PC-9 (cell line): ENCODE measurements at regions not wholly inside any gene's neighbourhood (a gene's known extent, or its start where the extent isn't known, plus 50 kb on each side); places are given as distances from the start of the nearest gene placed in this dataset.

Source experiments
- CTCF ChIP-seq: fragments of 200-600 bp; sonication (generic); conservative IDR thresholded peaks from 2 replicates; pipeline ENCODE4 v1.6.1; 2017; ENCODE audit warnings: mixed run types, antibody characterized with exemption, mild to moderate bottlenecking, moderate library complexity
- EZH2 ChIP-seq: fragments of 200-600 bp; sonication (generic); IDR thresholded peaks from 2 replicates; pipeline ENCODE4 v1.8.0; 2017; ENCODE audit warnings: antibody characterized with exemption, low read depth

- TF ChIP-seq CTCF (no peak), EZH2 (no peak)
These were observed 612.0 kb upstream of the ACTRT1 start for GRCh38 chrX:128664211-128664610.
